Sigmoid colon (tissue), 4 donors: ENCODE measurements at regions not wholly inside any gene's neighbourhood (a gene's known extent, or its start where the extent isn't known, plus 50 kb on each side); places are given as distances from the start of the nearest gene placed in this dataset.

Source experiments
- EP300 ChIP-seq, 4 donors: sonication (generic); formaldehyde crosslinking; IDR thresholded peaks; one replicate each; pipeline ENCODE4 v1.6.1; 2017; ENCODE audit warnings: antibody characterized with exemption in 4 of 4
- POLR2A ChIP-seq, 2 donors: fragments of 450-650 bp; IDR thresholded peaks; one replicate each; pipeline ENCODE4 v1.6.1; 2016; ENCODE audit warnings: antibody characterized with exemption in 2 of 2, mild to moderate bottlenecking in 2 of 2, moderate library complexity in 2 of 2
- POLR2AphosphoS5 ChIP-seq, 4 donors: sonication (generic); formaldehyde crosslinking; IDR thresholded peaks; one replicate each; pipeline ENCODE4 v1.6.1; 2017; ENCODE audit warnings: antibody characterized with exemption in 4 of 4
- TF ChIP-seq, protein P1 (sequence below), 4 experiments: fragments of 450-650 bp in 3 of 4; fragments of 200-600 bp in 1 of 4; IDR thresholded peaks; one replicate each; pipeline ENCODE4 v1.5.1; 2016 to 2019; ENCODE audit warnings: antibody characterized with exemption in 4 of 4, mild to moderate bottlenecking in 3 of 4, moderate library complexity in 2 of 4

DNA sequence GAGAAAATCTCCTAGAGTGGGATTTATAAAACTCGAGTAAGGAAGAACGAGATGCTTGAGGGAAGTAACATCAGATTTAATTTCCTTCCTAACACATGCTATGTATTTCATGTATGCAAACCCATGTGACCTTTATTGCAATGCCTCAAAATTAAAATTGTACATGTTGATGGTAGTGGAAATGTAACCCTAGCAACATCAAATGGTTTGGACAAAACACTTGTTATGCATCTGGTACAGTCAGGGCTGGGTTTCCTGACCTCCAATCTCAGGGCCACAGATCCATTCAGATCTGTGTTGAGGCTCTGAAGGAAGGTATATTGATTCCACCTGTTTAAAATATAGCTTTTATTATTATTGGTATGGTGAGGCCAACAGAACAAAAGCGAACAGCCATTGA, 246.0 kb downstream of the WNT5A start:
- TF ChIP-seq, protein P1, sequence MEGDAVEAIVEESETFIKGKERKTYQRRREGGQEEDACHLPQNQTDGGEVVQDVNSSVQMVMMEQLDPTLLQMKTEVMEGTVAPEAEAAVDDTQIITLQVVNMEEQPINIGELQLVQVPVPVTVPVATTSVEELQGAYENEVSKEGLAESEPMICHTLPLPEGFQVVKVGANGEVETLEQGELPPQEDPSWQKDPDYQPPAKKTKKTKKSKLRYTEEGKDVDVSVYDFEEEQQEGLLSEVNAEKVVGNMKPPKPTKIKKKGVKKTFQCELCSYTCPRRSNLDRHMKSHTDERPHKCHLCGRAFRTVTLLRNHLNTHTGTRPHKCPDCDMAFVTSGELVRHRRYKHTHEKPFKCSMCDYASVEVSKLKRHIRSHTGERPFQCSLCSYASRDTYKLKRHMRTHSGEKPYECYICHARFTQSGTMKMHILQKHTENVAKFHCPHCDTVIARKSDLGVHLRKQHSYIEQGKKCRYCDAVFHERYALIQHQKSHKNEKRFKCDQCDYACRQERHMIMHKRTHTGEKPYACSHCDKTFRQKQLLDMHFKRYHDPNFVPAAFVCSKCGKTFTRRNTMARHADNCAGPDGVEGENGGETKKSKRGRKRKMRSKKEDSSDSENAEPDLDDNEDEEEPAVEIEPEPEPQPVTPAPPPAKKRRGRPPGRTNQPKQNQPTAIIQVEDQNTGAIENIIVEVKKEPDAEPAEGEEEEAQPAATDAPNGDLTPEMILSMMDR (IDR thresholded peaks at IDR 0.05): no peak
- TF ChIP-seq POLR2A (IDR thresholded peaks at IDR 0.05) (no peak), EP300 (IDR thresholded peaks at IDR 0.05) (no peak), POLR2AphosphoS5 (IDR thresholded peaks at IDR 0.05) (no peak)
